ENCODE measurements at regions not wholly inside any gene's neighbourhood (a gene's known extent, or its start where the extent isn't known, plus 50 kb on each side); places are given as distances from the start of the nearest gene placed in this dataset.

DNA sequence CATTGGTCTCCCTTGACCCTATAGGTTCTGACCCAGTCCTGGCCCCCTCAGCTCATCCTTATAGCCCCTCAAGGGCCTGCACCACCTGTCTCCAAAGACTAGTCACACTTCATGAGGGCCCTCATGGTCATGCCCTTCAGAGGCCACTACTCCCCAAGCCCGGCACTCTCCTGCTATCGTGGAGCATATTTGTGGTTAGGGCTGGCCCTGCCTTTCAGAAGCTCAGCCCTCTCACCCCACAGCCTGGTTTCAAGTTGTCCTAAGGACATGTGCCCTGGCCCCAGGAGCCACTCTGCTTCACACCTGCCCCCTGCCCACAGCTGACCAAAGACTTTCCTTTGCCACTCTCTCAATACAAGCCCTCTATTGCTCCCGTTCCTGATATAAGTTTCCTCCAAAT is 60.3 kb upstream of the LBX1 start:
- H3K27me3 ChIP-seq (replicated peaks; ENCODE audit: control insufficient read depth, insufficient read depth, low read length), result peaks cover 51% of the 10 kb centered on the region

GRCh38 chr10:101290431-101290830 is 61.2 kb upstream of the LBX1 start:
- no peaks in the 10 kb centered on the region for H3K9me3 ChIP-seq (ENCODE audit: control insufficient read depth, low read length)
- no peak overlapping the region for H3K4me3 ChIP-seq (ENCODE audit: low read length)
- no peak for DNase-seq (ENCODE audit: low read depth)
- H3K36me3 ChIP-seq (ENCODE audit: control insufficient read depth, insufficient read depth, low read length, severe bottlenecking), result no peaks in the 10 kb centered on the region
- H3K4me1 ChIP-seq (ENCODE audit: control insufficient read depth, insufficient read depth, low read length), result peaks cover 6% of the 10 kb centered on the region
- H3K9ac ChIP-seq (ENCODE audit: low read length), result no peak overlapping the region
- peaks cover 51% of the 10 kb centered on the region for H3K27me3 ChIP-seq (replicated peaks; ENCODE audit: control insufficient read depth, insufficient read depth, low read length)

More for the DNA sequence above, 60.3 kb upstream of the LBX1 start:
- DNase-seq (ENCODE audit: low read depth), result no peak
- H3K9me3 ChIP-seq (ENCODE audit: control insufficient read depth, low read length), result no peaks in the 10 kb centered on the region
- no peaks in the 10 kb centered on the region for H3K36me3 ChIP-seq (ENCODE audit: control insufficient read depth, insufficient read depth, low read length, severe bottlenecking)
- H3K4me3 ChIP-seq (ENCODE audit: low read length), result no peak overlapping the region
- peaks cover 6% of the 10 kb centered on the region for H3K4me1 ChIP-seq (ENCODE audit: control insufficient read depth, insufficient read depth, low read length)
- H3K9ac ChIP-seq (ENCODE audit: low read length), result no peak overlapping the region

- no peak for DNase-seq (ENCODE audit: low read depth)
- H3K4me1 ChIP-seq (ENCODE audit: control insufficient read depth, insufficient read depth, low read length), result peaks cover 6% of the 10 kb centered on the region
- no peak overlapping the region for H3K9ac ChIP-seq (ENCODE audit: low read length)
- H3K27me3 ChIP-seq (replicated peaks; ENCODE audit: control insufficient read depth, insufficient read depth, low read length), result peaks cover 54% of the 10 kb centered on the region
- peak overlapping the region; percentile 71 for H3K4me3 ChIP-seq (ENCODE audit: low read length)
- no peaks in the 10 kb centered on the region for H3K36me3 ChIP-seq (ENCODE audit: control insufficient read depth, insufficient read depth, low read length, severe bottlenecking)
- H3K9me3 ChIP-seq (ENCODE audit: control insufficient read depth, low read length), result no peaks in the 10 kb centered on the region
Measured at GRCh38 chr10:101290881-101291280, 61.6 kb upstream of the LBX1 start.

DNA sequence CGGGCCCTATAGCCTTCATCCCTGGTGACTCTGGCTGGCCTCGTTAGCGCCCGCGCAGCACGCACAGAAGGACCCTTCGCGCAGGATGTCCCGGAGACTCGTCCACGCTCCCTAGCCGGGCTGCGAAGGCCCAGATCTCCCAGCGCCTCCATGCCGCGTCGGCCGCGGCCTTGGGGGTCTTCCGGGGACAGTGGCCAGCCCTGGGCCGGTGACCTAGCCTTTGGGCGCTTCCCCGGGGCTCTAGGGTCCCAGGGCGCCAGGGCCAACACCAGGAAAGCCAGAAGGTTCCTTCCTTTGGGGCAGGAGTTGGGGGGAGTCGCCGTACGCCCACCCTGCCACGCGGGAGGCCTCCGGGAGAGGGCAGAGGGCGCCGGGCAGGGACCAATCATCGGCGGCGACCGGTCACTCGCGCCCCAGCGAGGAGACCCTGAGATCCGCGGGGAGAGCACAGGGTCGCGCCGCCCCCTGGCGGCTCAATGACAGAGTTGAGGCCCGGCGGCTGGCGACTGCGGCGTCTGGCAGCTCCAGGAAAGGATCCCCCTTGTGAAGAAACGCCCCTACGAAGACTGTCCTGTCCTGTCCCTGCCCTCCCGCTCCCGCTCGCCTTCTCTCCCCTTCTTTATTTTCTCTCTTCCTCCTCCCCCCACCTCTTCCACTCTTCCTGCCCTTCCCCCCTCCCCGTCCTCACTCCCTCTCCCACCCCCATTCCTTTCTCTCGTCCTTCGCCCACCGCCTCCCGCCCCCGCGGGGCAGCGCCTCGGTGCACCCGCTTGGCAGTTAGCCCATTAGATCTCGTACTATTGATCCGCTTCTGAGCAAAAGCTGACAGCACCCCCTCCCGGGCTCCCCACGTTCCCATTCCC is 62.3 kb upstream of the LBX1 start:
- peak overlapping the region; percentile 71 for H3K4me3 ChIP-seq (ENCODE audit: low read length)
- H3K9ac ChIP-seq (ENCODE audit: low read length), result no peak overlapping the region
- peaks cover 6% of the 10 kb centered on the region for H3K4me1 ChIP-seq (ENCODE audit: control insufficient read depth, insufficient read depth, low read length)
- peaks cover 51% of the 10 kb centered on the region for H3K27me3 ChIP-seq (replicated peaks; ENCODE audit: control insufficient read depth, insufficient read depth, low read length)
- H3K36me3 ChIP-seq (ENCODE audit: control insufficient read depth, insufficient read depth, low read length, severe bottlenecking), result no peaks in the 10 kb centered on the region
- no peaks in the 10 kb centered on the region for H3K9me3 ChIP-seq (ENCODE audit: control insufficient read depth, low read length)
- DNase-seq (ENCODE audit: low read depth), result peak; percentile 52

DNA sequence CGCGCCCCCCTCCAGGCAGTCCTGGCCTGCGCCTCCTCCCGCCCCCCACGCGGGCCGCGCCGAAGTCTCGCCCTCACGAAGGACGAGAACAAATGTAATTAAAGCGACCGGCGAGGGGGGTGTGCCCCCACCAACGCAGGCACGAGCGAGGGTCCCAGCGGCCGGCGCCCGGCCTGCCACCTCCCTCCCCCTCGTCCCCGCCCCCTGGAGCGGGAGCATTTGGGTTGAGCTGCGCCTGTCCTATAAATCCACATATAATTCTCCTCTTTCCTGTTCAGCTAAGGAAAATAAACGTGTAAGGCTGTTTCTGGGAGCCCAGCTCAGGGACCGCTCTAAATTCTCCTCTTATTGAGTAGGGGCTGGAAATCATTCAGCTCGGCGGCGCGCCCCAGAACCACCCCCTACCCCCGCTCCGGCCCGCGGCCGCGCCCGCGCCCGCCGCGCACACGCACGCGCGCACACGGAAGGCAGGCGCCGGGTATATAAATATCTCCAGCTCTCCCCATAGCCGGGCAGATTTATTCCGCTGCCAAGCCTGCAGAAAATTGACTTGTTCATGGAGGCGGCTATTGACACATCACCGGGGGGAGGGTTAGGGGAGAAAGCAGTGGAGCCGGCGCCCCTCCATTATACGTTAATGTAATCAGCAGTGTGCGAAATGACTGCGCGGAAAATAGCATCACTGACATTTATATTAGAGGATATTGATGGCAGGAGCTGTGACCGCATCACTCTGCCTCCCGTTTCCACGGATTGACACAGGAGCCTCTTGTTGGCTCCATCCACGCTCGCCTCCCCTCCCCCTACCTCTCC is 61.6 kb upstream of the BTRC start:
- Histone ChIP-seq H3K4me3 (ENCODE audit: low read length) (peak overlapping the region; percentile 78), H3K4me1 (ENCODE audit: control insufficient read depth, insufficient read depth, low read length) (peaks cover 6% of the 10 kb centered on the region), H3K27me3 (replicated peaks; ENCODE audit: control insufficient read depth, insufficient read depth, low read length) (peaks cover 55% of the 10 kb centered on the region), H3K36me3 (ENCODE audit: control insufficient read depth, insufficient read depth, low read length, severe bottlenecking) (no peaks in the 10 kb centered on the region), H3K9me3 (ENCODE audit: control insufficient read depth, low read length) (no peaks in the 10 kb centered on the region), H3K9ac (ENCODE audit: low read length) (no peak overlapping the region)
- DNase-seq (ENCODE audit: low read depth), result peak; percentile 51

DNA sequence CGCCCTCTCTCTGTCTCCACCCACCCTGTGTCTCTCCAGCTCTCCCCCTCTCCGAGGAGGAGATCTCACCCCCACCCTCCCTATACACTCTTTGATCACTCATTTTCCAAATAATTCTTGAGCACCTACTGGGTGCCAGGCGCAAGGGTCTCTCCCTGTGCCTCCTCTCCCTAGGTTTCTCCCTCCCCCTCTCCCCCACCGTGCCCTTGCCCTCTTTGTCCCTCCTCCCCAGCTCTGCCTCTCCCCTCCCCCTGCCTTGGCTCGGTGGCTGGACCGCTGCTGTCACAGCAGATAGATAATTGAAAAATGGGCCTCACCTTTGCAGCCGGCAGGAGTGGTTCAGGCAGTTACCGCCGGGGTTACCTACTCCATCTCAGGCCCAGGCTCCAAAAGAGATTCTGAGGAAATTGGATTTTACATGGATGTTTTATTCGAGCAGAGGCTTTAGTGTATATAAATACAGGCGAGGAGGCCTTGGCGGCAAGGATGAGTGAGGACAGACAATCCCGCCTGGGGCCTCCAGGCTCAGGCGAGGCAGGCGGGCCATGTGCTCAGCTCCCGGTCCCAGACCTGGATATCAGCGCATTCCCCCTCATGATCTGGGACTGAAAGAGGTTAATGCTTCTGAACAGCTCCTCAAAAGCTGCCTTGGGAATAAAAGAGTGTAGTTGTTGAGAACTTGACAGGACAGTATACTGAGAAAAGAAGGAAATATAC is 60.8 kb upstream of the BTRC start:
- Histone ChIP-seq H3K9ac (ENCODE audit: low read length) (no peak overlapping the region), H3K4me1 (ENCODE audit: control insufficient read depth, insufficient read depth, low read length) (peaks cover 6% of the 10 kb centered on the region), H3K27me3 (replicated peaks; ENCODE audit: control insufficient read depth, insufficient read depth, low read length) (peaks cover 59% of the 10 kb centered on the region), H3K9me3 (ENCODE audit: control insufficient read depth, low read length) (no peaks in the 10 kb centered on the region), H3K36me3 (ENCODE audit: control insufficient read depth, insufficient read depth, low read length, severe bottlenecking) (no peaks in the 10 kb centered on the region), H3K4me3 (ENCODE audit: low read length) (no peak overlapping the region)
- no peak for DNase-seq (ENCODE audit: low read depth)

- peaks cover 6% of the 10 kb centered on the region for H3K4me1 ChIP-seq (ENCODE audit: control insufficient read depth, insufficient read depth, low read length)
- DNase-seq (ENCODE audit: low read depth), result no peak
- no peaks in the 10 kb centered on the region for H3K9me3 ChIP-seq (ENCODE audit: control insufficient read depth, low read length)
- no peaks in the 10 kb centered on the region for H3K36me3 ChIP-seq (ENCODE audit: control insufficient read depth, insufficient read depth, low read length, severe bottlenecking)
- H3K9ac ChIP-seq (ENCODE audit: low read length), result no peak overlapping the region
- peaks cover 66% of the 10 kb centered on the region for H3K27me3 ChIP-seq (replicated peaks; ENCODE audit: control insufficient read depth, insufficient read depth, low read length)
- H3K4me3 ChIP-seq (ENCODE audit: low read length), result no peak overlapping the region
Measured at GRCh38 chr10:101294109-101294508, 59.9 kb upstream of the BTRC start.

DNA sequence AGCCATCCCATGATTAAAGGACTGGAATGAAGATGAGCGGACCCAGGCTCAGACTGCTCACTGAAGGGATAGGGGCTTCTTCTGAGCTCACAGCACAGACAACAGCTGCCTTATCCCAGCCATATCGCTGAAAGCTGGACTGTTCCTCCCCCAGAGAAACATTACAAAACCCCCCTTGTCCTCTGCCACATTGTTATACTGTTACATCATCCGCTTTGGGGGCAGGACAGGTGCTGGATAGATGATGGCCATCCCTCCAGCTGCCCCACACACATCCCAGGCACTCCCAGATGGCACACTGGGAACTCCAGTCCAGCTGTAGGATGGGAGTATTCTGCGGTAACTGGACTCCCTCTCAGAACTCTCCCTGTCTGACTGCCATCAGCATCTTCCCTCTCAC is 58.7 kb upstream of the BTRC start:
- H3K27me3 ChIP-seq (replicated peaks; ENCODE audit: control insufficient read depth, insufficient read depth, low read length), result peaks cover 62% of the 10 kb centered on the region
- H3K9me3 ChIP-seq (ENCODE audit: control insufficient read depth, low read length), result no peaks in the 10 kb centered on the region
- no peak overlapping the region for H3K4me3 ChIP-seq (ENCODE audit: low read length)
- H3K36me3 ChIP-seq (ENCODE audit: control insufficient read depth, insufficient read depth, low read length, severe bottlenecking), result no peaks in the 10 kb centered on the region
- no peak overlapping the region for H3K9ac ChIP-seq (ENCODE audit: low read length)
- no peak for DNase-seq (ENCODE audit: low read depth)
- H3K4me1 ChIP-seq (ENCODE audit: control insufficient read depth, insufficient read depth, low read length), result peaks cover 6% of the 10 kb centered on the region

- peaks cover 70% of the 10 kb centered on the region for H3K27me3 ChIP-seq (replicated peaks; ENCODE audit: control insufficient read depth, insufficient read depth, low read length)
- no peak overlapping the region for H3K4me3 ChIP-seq (ENCODE audit: low read length)
- H3K9ac ChIP-seq (ENCODE audit: low read length), result no peak overlapping the region
- H3K36me3 ChIP-seq (ENCODE audit: control insufficient read depth, insufficient read depth, low read length, severe bottlenecking), result no peaks in the 10 kb centered on the region
- H3K4me1 ChIP-seq (ENCODE audit: control insufficient read depth, insufficient read depth, low read length), result no peaks in the 10 kb centered on the region
- no peaks in the 10 kb centered on the region for H3K9me3 ChIP-seq (ENCODE audit: control insufficient read depth, low read length)
- DNase-seq (ENCODE audit: low read depth), result peak; percentile 59
Measured at GRCh38 chr10:101297901-101298486, 56.0 kb upstream of the BTRC start.

- Histone ChIP-seq H3K4me1 (ENCODE audit: control insufficient read depth, insufficient read depth, low read length) (no peaks in the 10 kb centered on the region), H3K9me3 (ENCODE audit: control insufficient read depth, low read length) (no peaks in the 10 kb centered on the region), H3K9ac (ENCODE audit: low read length) (no peak overlapping the region), H3K4me3 (ENCODE audit: low read length) (no peak overlapping the region), H3K27me3 (replicated peaks; ENCODE audit: control insufficient read depth, insufficient read depth, low read length) (peaks cover 79% of the 10 kb centered on the region), H3K36me3 (ENCODE audit: control insufficient read depth, insufficient read depth, low read length, severe bottlenecking) (no peaks in the 10 kb centered on the region)
- no peak for DNase-seq (ENCODE audit: low read depth)
Measured at GRCh38 chr10:101299211-101299610, 54.8 kb upstream of the BTRC start.

Data from adipocyte (in vitro differentiated cells).